ENCODE measurements at regions not wholly inside any gene's neighbourhood (a gene's known extent, or its start where the extent isn't known, plus 50 kb on each side); places are given as distances from the start of the nearest gene placed in this dataset.

GRCh38 chr12:16658699-16659098, 52.7 kb upstream of the LMO3 start:
- TF ChIP-seq CTCF (IDR thresholded peaks at IDR 0.05) (no peak), EP300 (IDR thresholded peaks at IDR 0.05) (no peak), POLR2A (IDR thresholded peaks at IDR 0.05) (no peak)
